RWPE2 (cell line): ENCODE measurements at regions not wholly inside any gene's neighbourhood (a gene's known extent, or its start where the extent isn't known, plus 50 kb on each side); places are given as distances from the start of the nearest gene placed in this dataset.

Experiments used
- ATAC-seq: fragments of 200-7000 bp; cut with Tn5 transposase; 3 replicates; pipeline ENCODE4 v1.9.1; 2021; ENCODE audit warnings: low read depth
- DNase-seq: peaks from one replicate; pipeline ENCODE4 v3.0.0-alpha.2; 2020; ENCODE audit warnings: low spot score
- H3K27ac ChIP-seq: fragments of 450-650 bp; 2 replicates; pipeline ENCODE4 v1.5.1; 2017; ENCODE audit warnings: mild to moderate bottlenecking; ENCODE audit not compliant: poor library complexity, severe bottlenecking
- H3K27me3 ChIP-seq: fragments of 250-450 bp; sonication (Bioruptor Pico); 2 replicates; pipeline ENCODE4 v1.5.1; 2021; ENCODE audit warnings: mild to moderate bottlenecking, moderate library complexity; ENCODE audit not compliant: insufficient read depth, poor library complexity, severe bottlenecking
- H3K36me3 ChIP-seq: fragments of 250-450 bp; sonication (Bioruptor Pico); 2 replicates; pipeline ENCODE4 v1.5.1; 2020; ENCODE audit warnings: low read depth, mild to moderate bottlenecking, moderate library complexity
- H3K4me1 ChIP-seq: fragments of 250-450 bp; sonication (Bioruptor Pico); 2 replicates; pipeline ENCODE4 v1.5.1; 2021; ENCODE audit warnings: mild to moderate bottlenecking, moderate library complexity; ENCODE audit not compliant: insufficient read depth, poor library complexity, severe bottlenecking
- H3K4me3 ChIP-seq: fragments of 250-450 bp; sonication (Bioruptor Pico); 2 replicates; pipeline ENCODE4 v1.5.1; 2021; ENCODE audit warnings: mild to moderate bottlenecking, moderate library complexity; ENCODE audit not compliant: severe bottlenecking
- H3K9me3 ChIP-seq: fragments of 250-450 bp; sonication (Bioruptor Pico); 2 replicates; pipeline ENCODE4 v1.5.1; 2021; ENCODE audit warnings: mild to moderate bottlenecking, moderate library complexity; ENCODE audit not compliant: severe bottlenecking
- TF ChIP-seq, protein P1 (sequence below): fragments of 450-650 bp; IDR thresholded peaks from one replicate; pipeline ENCODE4 v1.5.1; 2017; ENCODE audit warnings: mild to moderate bottlenecking, moderate library complexity; ENCODE audit not compliant: poor library complexity, severe bottlenecking

GRCh38 chr1:115141145-115141454 lies 51.8 kb upstream of the TSPAN2 start:
- H3K27me3 ChIP-seq = no peaks in the 10 kb centered on the region

GRCh38 chr1:115140442-115141144 lies 51.3 kb upstream of the TSPAN2 start:
- Histone ChIP-seq H3K4me1 (peaks cover 15% of the 10 kb centered on the region), H3K4me3 (no peak overlapping the region), H3K27ac (no peak overlapping the region), H3K27me3 (no peaks in the 10 kb centered on the region), H3K9me3 (no peaks in the 10 kb centered on the region), H3K36me3 (no peaks in the 10 kb centered on the region)
- TF ChIP-seq, protein P1, sequence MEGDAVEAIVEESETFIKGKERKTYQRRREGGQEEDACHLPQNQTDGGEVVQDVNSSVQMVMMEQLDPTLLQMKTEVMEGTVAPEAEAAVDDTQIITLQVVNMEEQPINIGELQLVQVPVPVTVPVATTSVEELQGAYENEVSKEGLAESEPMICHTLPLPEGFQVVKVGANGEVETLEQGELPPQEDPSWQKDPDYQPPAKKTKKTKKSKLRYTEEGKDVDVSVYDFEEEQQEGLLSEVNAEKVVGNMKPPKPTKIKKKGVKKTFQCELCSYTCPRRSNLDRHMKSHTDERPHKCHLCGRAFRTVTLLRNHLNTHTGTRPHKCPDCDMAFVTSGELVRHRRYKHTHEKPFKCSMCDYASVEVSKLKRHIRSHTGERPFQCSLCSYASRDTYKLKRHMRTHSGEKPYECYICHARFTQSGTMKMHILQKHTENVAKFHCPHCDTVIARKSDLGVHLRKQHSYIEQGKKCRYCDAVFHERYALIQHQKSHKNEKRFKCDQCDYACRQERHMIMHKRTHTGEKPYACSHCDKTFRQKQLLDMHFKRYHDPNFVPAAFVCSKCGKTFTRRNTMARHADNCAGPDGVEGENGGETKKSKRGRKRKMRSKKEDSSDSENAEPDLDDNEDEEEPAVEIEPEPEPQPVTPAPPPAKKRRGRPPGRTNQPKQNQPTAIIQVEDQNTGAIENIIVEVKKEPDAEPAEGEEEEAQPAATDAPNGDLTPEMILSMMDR = no peak
- ATAC-seq = no peak
- DNase-seq = no peak

More at GRCh38 chr1:115141145-115141454, 51.8 kb upstream of the TSPAN2 start:
- H3K36me3 ChIP-seq = no peaks in the 10 kb centered on the region
- peaks cover 9% of the 10 kb centered on the region for H3K4me1 ChIP-seq
- H3K9me3 ChIP-seq = no peaks in the 10 kb centered on the region
- no peak for DNase-seq
- H3K4me3 ChIP-seq = no peak overlapping the region
- no peak for ATAC-seq
- TF ChIP-seq, protein P1 = no peak
- no peak overlapping the region for H3K27ac ChIP-seq

DNA sequence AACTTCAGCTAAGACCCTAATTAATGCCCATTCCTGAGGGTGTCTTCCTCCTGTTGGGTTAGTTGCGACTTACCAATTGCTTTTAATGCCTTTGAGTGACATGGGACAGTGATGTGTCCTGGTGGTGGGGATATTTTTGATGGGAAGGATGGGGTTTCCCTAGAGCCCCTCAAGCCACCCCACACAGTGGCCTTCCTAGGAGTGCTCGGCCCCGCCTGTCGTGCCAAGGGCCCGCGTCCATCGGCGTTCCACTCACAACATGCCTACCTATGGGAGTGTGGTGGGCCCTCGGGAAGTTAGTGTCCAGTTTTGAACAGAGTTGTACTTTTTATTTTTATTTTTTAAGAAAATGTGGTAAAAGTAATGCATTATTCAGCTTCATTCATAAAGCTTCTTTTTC lies 50.1 kb upstream of the TSPAN2 start:
- Histone ChIP-seq H3K36me3 (no peaks in the 10 kb centered on the region), H3K4me1 (peaks cover 27% of the 10 kb centered on the region), H3K4me3 (no peak overlapping the region), H3K27me3 (no peaks in the 10 kb centered on the region), H3K27ac (no peak overlapping the region), H3K9me3 (no peaks in the 10 kb centered on the region)
- DNase-seq (no peak), ATAC-seq (no peak)
- TF ChIP-seq, protein P1 = no peak
